Smooth muscle cell (in vitro differentiated cells): ENCODE measurements at regions not wholly inside any gene's neighbourhood (a gene's known extent, or its start where the extent isn't known, plus 50 kb on each side); places are given as distances from the start of the nearest gene placed in this dataset.

Experiments
- DNase-seq: peaks from one replicate; lab custom pipeline; 2025; ENCODE audit not compliant: unreplicated experiment; lab: John Stamatoyannopoulos, UW
- H2AFZ ChIP-seq: fragments of 200-600 bp; sonication (generic); 2 replicates; pipeline ENCODE4 v1.6.0; 2016; ENCODE audit warnings: antibody characterized with exemption, low read depth, mild to moderate bottlenecking
- H3F3A ChIP-seq: fragments of 200-600 bp; sonication (generic); 2 replicates; pipeline ENCODE4 v1.6.0; 2017; ENCODE audit warnings: antibody characterized with exemption, low read depth
- H3K27ac ChIP-seq: fragments of 200-600 bp; sonication (generic); 2 replicates; pipeline ENCODE4 v1.5.1; 2016; ENCODE audit warnings: low read depth, mild to moderate bottlenecking
- H3K27me3 ChIP-seq: fragments of 200-600 bp; sonication (generic); 2 replicates; pipeline ENCODE4 v1.6.1; 2016; ENCODE audit warnings: low read depth, mild to moderate bottlenecking
- H3K36me3 ChIP-seq: fragments of 200-600 bp; sonication (generic); 2 replicates; pipeline ENCODE4 v1.5.1; 2016; ENCODE audit warnings: low read depth
- H3K4me1 ChIP-seq: fragments of 200-600 bp; sonication (generic); 2 replicates; pipeline ENCODE4 v1.5.1; 2016; ENCODE audit warnings: low read depth
- H3K4me2 ChIP-seq: fragments of 200-600 bp; sonication (generic); 2 replicates; pipeline ENCODE4 v1.6.0; 2016; ENCODE audit warnings: mild to moderate bottlenecking
- H3K4me3 ChIP-seq: fragments of 200-600 bp; sonication (generic); 2 replicates; pipeline ENCODE4 v1.5.1; 2016; ENCODE audit warnings: mild to moderate bottlenecking
- H3K79me2 ChIP-seq: fragments of 200-600 bp; sonication (generic); 2 replicates; pipeline ENCODE4 v1.6.0; 2016; ENCODE audit warnings: low read depth, mild to moderate bottlenecking
- H3K9ac ChIP-seq: fragments of 200-600 bp; sonication (generic); 2 replicates; pipeline ENCODE4 v1.6.0; 2016; ENCODE audit warnings: low read depth
- H3K9me3 ChIP-seq: fragments of 200-600 bp; sonication (generic); replicated peaks from 2 replicates; pipeline ENCODE4 v1.5.1; 2016; ENCODE audit warnings: low read depth
- H4K20me1 ChIP-seq: fragments of 200-600 bp; sonication (generic); 2 replicates; pipeline ENCODE4 v1.6.0; 2016; ENCODE audit warnings: low read depth
- WGBS: methylation state at CpG from one replicate; pipeline ENCODE4 v1.1.7; 2016; ENCODE audit warnings: low lambda C conversion rate; 5-methylcytosine and 5-hydroxymethylcytosine counted together
- TF ChIP-seq, protein P1 (sequence below): fragments of 200-600 bp; sonication (generic); IDR thresholded peaks from 2 replicates; pipeline ENCODE4 v1.5.1; 2017; ENCODE audit warnings: borderline replicate concordance, mild to moderate bottlenecking, antibody characterized with exemption; ENCODE audit not compliant: insufficient read depth, poor library complexity, severe bottlenecking

DNA sequence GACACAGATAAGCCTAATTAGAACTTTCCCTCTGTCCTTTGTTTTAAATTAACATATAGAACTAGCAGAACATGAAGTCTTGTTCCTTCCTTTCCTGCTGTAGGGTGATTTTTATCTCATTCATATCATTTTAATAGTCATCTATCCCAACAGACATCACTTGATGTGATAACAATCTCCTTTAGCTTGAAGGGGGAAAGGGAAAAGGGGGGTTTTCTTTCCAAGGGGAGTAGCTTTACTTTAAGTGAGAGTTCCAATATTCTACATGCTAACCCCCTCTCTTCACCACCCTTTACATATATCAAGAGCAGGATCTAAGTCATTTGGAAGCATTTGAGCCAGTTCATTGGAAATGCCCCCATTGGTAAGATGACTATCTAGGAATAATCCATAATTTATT is 241.9 kb downstream of the HHIPL2 start:
- TF ChIP-seq, protein P1, sequence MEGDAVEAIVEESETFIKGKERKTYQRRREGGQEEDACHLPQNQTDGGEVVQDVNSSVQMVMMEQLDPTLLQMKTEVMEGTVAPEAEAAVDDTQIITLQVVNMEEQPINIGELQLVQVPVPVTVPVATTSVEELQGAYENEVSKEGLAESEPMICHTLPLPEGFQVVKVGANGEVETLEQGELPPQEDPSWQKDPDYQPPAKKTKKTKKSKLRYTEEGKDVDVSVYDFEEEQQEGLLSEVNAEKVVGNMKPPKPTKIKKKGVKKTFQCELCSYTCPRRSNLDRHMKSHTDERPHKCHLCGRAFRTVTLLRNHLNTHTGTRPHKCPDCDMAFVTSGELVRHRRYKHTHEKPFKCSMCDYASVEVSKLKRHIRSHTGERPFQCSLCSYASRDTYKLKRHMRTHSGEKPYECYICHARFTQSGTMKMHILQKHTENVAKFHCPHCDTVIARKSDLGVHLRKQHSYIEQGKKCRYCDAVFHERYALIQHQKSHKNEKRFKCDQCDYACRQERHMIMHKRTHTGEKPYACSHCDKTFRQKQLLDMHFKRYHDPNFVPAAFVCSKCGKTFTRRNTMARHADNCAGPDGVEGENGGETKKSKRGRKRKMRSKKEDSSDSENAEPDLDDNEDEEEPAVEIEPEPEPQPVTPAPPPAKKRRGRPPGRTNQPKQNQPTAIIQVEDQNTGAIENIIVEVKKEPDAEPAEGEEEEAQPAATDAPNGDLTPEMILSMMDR: no peak
- H4K20me1 ChIP-seq: no peaks in the 10 kb centered on the region
- no peak overlapping the region for H3K9ac ChIP-seq
- H3K79me2 ChIP-seq: no peaks in the 10 kb centered on the region
- no peaks in the 10 kb centered on the region for H3F3A ChIP-seq
- H3K4me3 ChIP-seq: no peak overlapping the region
- H2AFZ ChIP-seq: no peak overlapping the region
- no peaks in the 10 kb centered on the region for H3K36me3 ChIP-seq
- H3K27me3 ChIP-seq: no peaks in the 10 kb centered on the region
- H3K4me2 ChIP-seq: no peak overlapping the region
- no peak overlapping the region for H3K27ac ChIP-seq
- DNase-seq: no peak
- H3K4me1 ChIP-seq: peaks cover 5% of the 10 kb centered on the region
- no peaks in the 10 kb centered on the region for H3K9me3 ChIP-seq

DNA sequence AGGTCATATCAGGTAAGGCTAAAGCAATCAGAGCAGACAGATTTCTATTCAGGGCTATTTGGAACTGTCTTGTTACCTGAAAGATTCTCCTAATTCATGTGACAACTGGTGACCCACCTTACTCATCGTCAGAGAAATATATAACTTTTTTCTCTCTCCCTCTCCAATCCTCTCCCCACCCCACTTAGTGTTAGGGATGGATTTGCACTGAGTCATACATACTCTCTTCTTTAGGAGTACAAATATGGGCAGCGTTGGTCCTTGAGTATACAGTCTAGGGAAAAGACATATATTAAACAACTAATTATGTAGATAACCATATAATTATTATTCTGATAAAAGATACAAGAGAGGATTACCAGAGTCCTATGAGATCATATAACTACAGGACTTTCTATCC is 246.3 kb downstream of the HHIPL2 start:
- DNase-seq: no peak
- Histone ChIP-seq H3K4me3 (no peak overlapping the region), H3K79me2 (no peaks in the 10 kb centered on the region), H3K27ac (no peak overlapping the region), H3K27me3 (no peaks in the 10 kb centered on the region), H3K4me2 (peak overlapping the region; percentile 21), H2AFZ (no peak overlapping the region), H3F3A (no peaks in the 10 kb centered on the region), H3K36me3 (no peaks in the 10 kb centered on the region), H3K9ac (no peak overlapping the region), H3K4me1 (peaks cover 5% of the 10 kb centered on the region), H3K9me3 (no peaks in the 10 kb centered on the region), H4K20me1 (no peaks in the 10 kb centered on the region)
- TF ChIP-seq, protein P1: no peak
- 9% methylated on average over 2 of the region's 2 CpGs for WGBS

DNA sequence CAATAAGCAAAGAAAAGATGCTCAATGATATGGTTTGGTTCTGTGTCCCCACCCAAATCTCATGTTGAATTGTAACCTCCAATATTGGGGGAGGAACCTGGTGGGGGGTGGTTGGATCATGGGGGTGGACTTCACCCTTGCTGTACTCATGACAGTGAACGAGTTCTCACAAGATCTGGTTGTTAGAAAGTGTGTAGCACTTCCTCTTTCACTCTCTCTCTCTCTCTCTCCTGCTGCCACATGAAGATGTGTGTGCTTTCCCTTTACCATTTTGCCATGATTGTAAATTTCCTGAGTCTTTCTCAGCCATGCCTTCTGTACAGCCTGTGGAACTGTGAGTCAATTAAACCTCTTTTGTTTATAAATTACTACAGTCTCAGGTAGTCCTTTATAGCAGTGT is 248.4 kb downstream of the HHIPL2 start:
- Histone ChIP-seq H2AFZ (no peak overlapping the region), H4K20me1 (no peaks in the 10 kb centered on the region), H3K4me2 (no peak overlapping the region), H3F3A (no peaks in the 10 kb centered on the region), H3K27me3 (no peaks in the 10 kb centered on the region), H3K79me2 (no peaks in the 10 kb centered on the region), H3K36me3 (no peaks in the 10 kb centered on the region), H3K4me3 (no peak overlapping the region), H3K9me3 (no peaks in the 10 kb centered on the region), H3K27ac (no peak overlapping the region), H3K4me1 (peaks cover 5% of the 10 kb centered on the region), H3K9ac (no peak overlapping the region)
- WGBS: 80% methylated on average over 1 of the region's 1 CpG
- no peak for DNase-seq
- TF ChIP-seq, protein P1: no peak

DNA sequence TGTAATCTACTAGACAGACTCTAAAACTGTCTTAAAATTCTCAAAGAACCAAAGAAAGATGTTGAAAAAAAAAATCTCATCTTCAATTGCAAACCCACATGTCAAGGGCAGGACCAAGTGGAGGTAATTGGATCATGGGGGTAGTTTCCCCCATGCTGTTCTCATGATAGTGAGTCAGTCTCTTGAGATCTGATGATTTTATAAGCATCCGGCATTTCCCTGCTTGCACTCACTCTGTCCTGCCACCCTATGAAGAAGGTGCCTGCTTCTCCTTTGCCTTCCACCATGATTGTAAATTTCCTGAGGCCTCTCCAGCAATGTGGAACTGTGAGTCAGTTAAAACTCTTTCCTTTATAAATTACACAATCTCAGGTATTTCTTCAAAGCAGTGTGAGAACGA is 257.0 kb downstream of the HHIPL2 start:
- H3K4me1 ChIP-seq: no peaks in the 10 kb centered on the region
- no peaks in the 10 kb centered on the region for H3F3A ChIP-seq
- 90% methylated on average over 2 of the region's 2 CpGs for WGBS
- H4K20me1 ChIP-seq: no peaks in the 10 kb centered on the region
- H3K36me3 ChIP-seq: no peaks in the 10 kb centered on the region
- DNase-seq: no peak
- H2AFZ ChIP-seq: no peak overlapping the region
- no peaks in the 10 kb centered on the region for H3K79me2 ChIP-seq
- no peak overlapping the region for H3K27ac ChIP-seq
- H3K27me3 ChIP-seq: no peaks in the 10 kb centered on the region
- no peak overlapping the region for H3K4me3 ChIP-seq
- H3K9ac ChIP-seq: no peak overlapping the region
- H3K4me2 ChIP-seq: no peak overlapping the region
- TF ChIP-seq, protein P1: no peak
- no peaks in the 10 kb centered on the region for H3K9me3 ChIP-seq
